IMR-90 (cell line): ENCODE measurements at regions not wholly inside any gene's neighbourhood (a gene's known extent, or its start where the extent isn't known, plus 50 kb on each side); places are given as distances from the start of the nearest gene placed in this dataset.

ENCODE experiments used
- ATAC-seq: fragments of 200-7000 bp; cut with Tn5 transposase; 2 replicates; pipeline ENCODE4 v1.9.1; 2020; ENCODE audit warnings: low read depth, mild to moderate bottlenecking, moderate library complexity
- BruUV-seq: library from RNA; stranded (reverse); fragments of 400-500 nt; replicated peaks from 2 replicates; lab custom pipeline; 2021; lab: Mats Ljungman, UMichigan
- CTCF ChIA-PET: fragments of 300-600 bp; formaldehyde crosslinking; extraction: SDS; loops from one replicate; lab custom pipeline; 2021; ENCODE audit warnings: antibody characterized with exemption; lab: Yijun Ruan, JAX
- POLR2A ChIA-PET: fragments of 300-600 bp; sonication (Branson Sonifier 250); formaldehyde crosslinking; loops from one replicate; lab custom pipeline; 2022; ENCODE audit warnings: antibody characterized with exemption; ENCODE audit not compliant: unreplicated experiment; lab: Charles Lee
- DNase-seq: peaks from one replicate; pipeline ENCODE4 v3.0.0; 2013
- H2AFZ ChIP-seq: replicated peaks from 2 replicates; pipeline ENCODE3; 2013; ENCODE audit warnings: low read length, mild to moderate bottlenecking; ENCODE audit not compliant: poor library complexity
- H2AK5ac ChIP-seq: 2 replicates; pipeline ENCODE4 v1.6.1; 2013; ENCODE audit warnings: low read depth, low read length, inconsistent platforms
- H2AK9ac ChIP-seq: replicated peaks from 2 replicates; pipeline ENCODE3; 2013; ENCODE audit warnings: mild to moderate bottlenecking, low read depth, low read length, moderate library complexity; ENCODE audit not compliant: poor library complexity
- H2BK120ac ChIP-seq: 2 replicates; pipeline ENCODE4 v1.6.1; 2013; ENCODE audit warnings: low read depth, low read length, inconsistent platforms
- H2BK15ac ChIP-seq: 3 replicates; pipeline ENCODE4 v1.6.1; 2013; ENCODE audit warnings: low read depth, low read length, inconsistent platforms
- H2BK20ac ChIP-seq: 2 replicates; pipeline ENCODE4 v1.6.1; 2013; ENCODE audit warnings: low read depth, mild to moderate bottlenecking, inconsistent platforms, low read length, moderate library complexity
- H2BK5ac ChIP-seq: 2 replicates; pipeline ENCODE4 v1.6.1; 2013; ENCODE audit warnings: mild to moderate bottlenecking, low read depth, low read length, inconsistent platforms; ENCODE audit not compliant: poor library complexity, severe bottlenecking
- H3K14ac ChIP-seq: replicated peaks from 2 replicates; pipeline ENCODE4 v1.6.1; 2013; ENCODE audit warnings: low read depth, low read length, inconsistent platforms
- H3K18ac ChIP-seq: 2 replicates; pipeline ENCODE4 v1.6.1; 2013; ENCODE audit warnings: low read depth, low read length, control low read depth
- H3K23ac ChIP-seq: 2 replicates; pipeline ENCODE4 v1.6.1; 2013; ENCODE audit warnings: low read depth, low read length, inconsistent platforms
- H3K27ac ChIP-seq: 2 replicates; pipeline ENCODE4 v1.5.1; 2013; ENCODE audit warnings: mild to moderate bottlenecking, control low read depth, low read length; ENCODE audit not compliant: insufficient read depth
- H3K27me3 ChIP-seq: 2 replicates; pipeline ENCODE4 v1.6.1; 2013; ENCODE audit warnings: low read length; ENCODE audit not compliant: control insufficient read depth, insufficient read depth
- H3K36me3 ChIP-seq: 2 replicates; pipeline ENCODE4 v1.6.1; 2013; ENCODE audit warnings: low read length, mixed read lengths; ENCODE audit not compliant: control insufficient read depth, insufficient read depth
- H3K4ac ChIP-seq: 2 replicates; pipeline ENCODE4 v1.6.1; 2013; ENCODE audit warnings: low read depth, low read length, inconsistent platforms
- H3K4me1 ChIP-seq: 2 replicates; pipeline ENCODE4 v1.6.1; 2013; ENCODE audit warnings: low read length, mixed read lengths; ENCODE audit not compliant: control insufficient read depth, insufficient read depth
- H3K4me2 ChIP-seq: 2 replicates; pipeline ENCODE4 v1.6.1; 2013; ENCODE audit warnings: low read depth, mild to moderate bottlenecking, control low read depth, low read length, moderate library complexity
- H3K4me3 ChIP-seq: 2 replicates; pipeline ENCODE4 v1.5.1; 2013; ENCODE audit warnings: low read depth, mild to moderate bottlenecking, control low read depth, low read length, moderate library complexity; ENCODE audit not compliant: insufficient read depth
- H3K56ac ChIP-seq: 2 replicates; pipeline ENCODE4 v1.6.1; 2013; ENCODE audit warnings: low read length, inconsistent platforms; ENCODE audit not compliant: insufficient read depth; ENCODE audit errors: extremely low read depth
- H3K79me1 ChIP-seq, 2 experiments: 2 replicates each; pipeline ENCODE4 v1.6.1; 2013; ENCODE audit warnings: low read length in 2 of 2, inconsistent platforms in 1 of 2, low read depth in 1 of 2
- H3K9ac ChIP-seq: 2 replicates; pipeline ENCODE4 v1.6.1; 2013; ENCODE audit warnings: low read depth, low read length, control low read depth
- H3K9me1 ChIP-seq: 2 replicates; pipeline ENCODE4 v1.6.1; 2013; ENCODE audit warnings: low read length, inconsistent platforms; ENCODE audit not compliant: insufficient read depth
- H3K9me3 ChIP-seq: 2 replicates; pipeline ENCODE4 v1.6.1; 2013; ENCODE audit warnings: low read length; ENCODE audit not compliant: control insufficient read depth, insufficient read depth
- H4K20me1 ChIP-seq: 2 replicates; pipeline ENCODE4 v1.6.1; 2013; ENCODE audit warnings: low read length, inconsistent platforms; ENCODE audit not compliant: insufficient read depth
- H4K5ac ChIP-seq: 2 replicates; pipeline ENCODE4 v1.6.1; 2013; ENCODE audit warnings: mild to moderate bottlenecking, low read depth, low read length, control low read depth
- H4K8ac ChIP-seq, 2 experiments: 2 replicates each; pipeline ENCODE4 v1.6.1; 2013; ENCODE audit warnings: low read depth in 2 of 2, low read length in 2 of 2, control low read depth in 1 of 2, inconsistent platforms in 1 of 2
- H4K91ac ChIP-seq: 2 replicates; pipeline ENCODE4 v1.6.1; 2013; ENCODE audit warnings: low read depth, low read length, inconsistent platforms; ENCODE audit not compliant: insufficient read depth
- CEBPB ChIP-seq: IDR thresholded peaks from 2 replicates; pipeline ENCODE4 v1.6.1; 2012; ENCODE audit warnings: low read depth, low read length, improper control_type of control experiment
- FOS ChIP-seq: fragments of 150-350 bp; IDR thresholded peaks from 2 replicates; pipeline ENCODE4 v1.6.1; 2016; ENCODE audit warnings: low read depth, low read length
- MXI1 ChIP-seq: IDR thresholded peaks from 2 replicates; pipeline ENCODE4 v1.6.1; 2012; ENCODE audit warnings: low read depth, mild to moderate bottlenecking, low read length, moderate library complexity, borderline replicate concordance
- WGBS, 2 experiments: methylation state at CpG; one replicate each; pipeline versions ENCODE4 v1.1.5 to v1.1.7; 2013; ENCODE audit warnings: missing lambda C conversion rate in 2 of 2; ENCODE audit not compliant: insufficient read length in 1 of 2; ENCODE audit errors: extremely low coverage in 2 of 2; 5-methylcytosine and 5-hydroxymethylcytosine counted together
- dilution Hi-C: fragments of 300-500 bp; cut with HindIII; formaldehyde crosslinking; loops from one replicate; pipeline ENCODE4 v1.14.3; 2018; ENCODE audit warnings: low sequenced_read_pairs; ENCODE audit not compliant: unreplicated experiment
- in situ Hi-C: fragments of 300-500 bp; cut with MboI; formaldehyde crosslinking; loops from 3 replicates; pipeline ENCODE4 v1.14.3; 2019; ENCODE audit warnings: low sequenced_read_pairs, inconsistent platforms, mixed read lengths
- intact Hi-C: fragments of 100-400 bp; cut with micrococcal nuclease; formaldehyde crosslinking; loops from 2 replicates; pipeline ENCODE4 v1.10.0; 2022

- no peak overlapping the region for H3K56ac ChIP-seq
- no peak overlapping the region for H3K9ac ChIP-seq
- no peak overlapping the region for H4K8ac ChIP-seq
- H3K4ac ChIP-seq = no peak overlapping the region
- H3K4me3 ChIP-seq = no peak overlapping the region
- no TSS peak for BruUV-seq
- 0 out of 2 replicates have a peak overlapping the region, but pooled peaks have one; percentile 0 for H2BK20ac ChIP-seq
- H2AFZ ChIP-seq = peak overlapping the region; percentile 59
- no peak overlapping the region for H3K23ac ChIP-seq
- dilution Hi-C loops = no loop called here
- H3K9me3 ChIP-seq = 0 out of 2 replicates have a peak, but pooled peaks cover 3% of the 10 kb centered on the region
- 84% methylated on average over 2 of the region's 10 CpGs; no CpG with 5 or more reads in 1 of the 2 experiments for WGBS, 2 experiments
- no peak overlapping the region; the same call in 1 of the 2 replicates for H4K5ac ChIP-seq
- no peak overlapping the region for H2BK120ac ChIP-seq
- peaks cover 3% of the 10 kb centered on the region; the same call in 1 of the 2 replicates for H3K27me3 ChIP-seq
- no peak for DNase-seq
- H2AK5ac ChIP-seq = peak overlapping the region; percentile 62
- H2BK5ac ChIP-seq = no peak overlapping the region
- H3K9me1 ChIP-seq = peaks cover 13% of the 10 kb centered on the region; the same call in 1 of the 2 replicates
- H4K91ac ChIP-seq = no peak overlapping the region
- H3K79me1 ChIP-seq = no peaks in the 10 kb centered on the region
- no peak overlapping the region for H2BK15ac ChIP-seq
- H3K14ac ChIP-seq = no peak overlapping the region
- intact Hi-C loops = no loop called here
- ChIA-PET POLR2A (no interaction called here), CTCF (no interaction called here)
- H3K36me3 ChIP-seq = no peaks in the 10 kb centered on the region
- ATAC-seq = 0 out of 2 replicates have a peak, but pooled peaks have one; percentile 36
- no peak overlapping the region for H3K27ac ChIP-seq
- H3K4me1 ChIP-seq = peaks cover 12% of the 10 kb centered on the region; the same call in 1 of the 2 replicates
- in situ Hi-C loops = no loop called here
- no peak overlapping the region for H3K4me2 ChIP-seq
- H2AK9ac ChIP-seq = no peak overlapping the region
- TF ChIP-seq CEBPB (no peak), MXI1 (no peak), FOS (no peak)
- H4K20me1 ChIP-seq = no peaks in the 10 kb centered on the region
- H3K18ac ChIP-seq = no peak overlapping the region
Observed at GRCh38 chr10:78937800-78938694, 130.7 kb upstream of the ZMIZ1 start.
